Adrenal gland (tissue), 5 donors: ENCODE measurements at regions not wholly inside any gene's neighbourhood (a gene's known extent, or its start where the extent isn't known, plus 50 kb on each side); places are given as distances from the start of the nearest gene placed in this dataset.

Experiments
- POLR2A ChIP-seq, 2 donors: fragments of 450-650 bp; IDR thresholded peaks; one replicate each; pipeline ENCODE4 v1.6.1; 2017; ENCODE audit warnings: antibody characterized with exemption in 2 of 2, mild to moderate bottlenecking in 2 of 2, moderate library complexity in 1 of 2
- TF ChIP-seq, protein P1 (sequence below), 6 experiments: fragments of 450-650 bp in 4 of 6; fragments of 200-600 bp in 2 of 6; sonication (generic) in 1 of 6; IDR thresholded peaks; 1 replicate in 5 of 6; 2 replicates in 1 of 6; pipeline versions ENCODE4 v1.5.1 to v1.8.0; 2016 to 2021; ENCODE audit warnings: antibody characterized with exemption in 6 of 6, mild to moderate bottlenecking in 2 of 6, moderate library complexity in 1 of 6
- donor health status: DM: no; HTN: no; CAD: no.

- TF ChIP-seq, protein P1, sequence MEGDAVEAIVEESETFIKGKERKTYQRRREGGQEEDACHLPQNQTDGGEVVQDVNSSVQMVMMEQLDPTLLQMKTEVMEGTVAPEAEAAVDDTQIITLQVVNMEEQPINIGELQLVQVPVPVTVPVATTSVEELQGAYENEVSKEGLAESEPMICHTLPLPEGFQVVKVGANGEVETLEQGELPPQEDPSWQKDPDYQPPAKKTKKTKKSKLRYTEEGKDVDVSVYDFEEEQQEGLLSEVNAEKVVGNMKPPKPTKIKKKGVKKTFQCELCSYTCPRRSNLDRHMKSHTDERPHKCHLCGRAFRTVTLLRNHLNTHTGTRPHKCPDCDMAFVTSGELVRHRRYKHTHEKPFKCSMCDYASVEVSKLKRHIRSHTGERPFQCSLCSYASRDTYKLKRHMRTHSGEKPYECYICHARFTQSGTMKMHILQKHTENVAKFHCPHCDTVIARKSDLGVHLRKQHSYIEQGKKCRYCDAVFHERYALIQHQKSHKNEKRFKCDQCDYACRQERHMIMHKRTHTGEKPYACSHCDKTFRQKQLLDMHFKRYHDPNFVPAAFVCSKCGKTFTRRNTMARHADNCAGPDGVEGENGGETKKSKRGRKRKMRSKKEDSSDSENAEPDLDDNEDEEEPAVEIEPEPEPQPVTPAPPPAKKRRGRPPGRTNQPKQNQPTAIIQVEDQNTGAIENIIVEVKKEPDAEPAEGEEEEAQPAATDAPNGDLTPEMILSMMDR (IDR thresholded peaks at IDR 0.05), result no peak
- TF ChIP-seq POLR2A (IDR thresholded peaks at IDR 0.05), result no peak
Measured at GRCh38 chr6:1096967-1097765, 214.7 kb upstream of the FOXQ1 start.
